ENCODE measurements at regions not wholly inside any gene's neighbourhood (a gene's known extent, or its start where the extent isn't known, plus 50 kb on each side); places are given as distances from the start of the nearest gene placed in this dataset.
"Not testable (repeated sequence)": the region's sequence is repeated elsewhere in the genome, so short reads cannot be mapped to it uniquely, and the experiment has no call there.

- peak; percentile 9 for DNase-seq (ENCODE audit: low spot score)
Measured at GRCh38 chr14:65961004-65961403, 525.2 kb upstream of the CCDC196 start.

- DNase-seq (ENCODE audit: low spot score), result no peak
Measured at GRCh38 chr14:65962952-65963351, 523.2 kb upstream of the CCDC196 start.

GRCh38 chr14:65964366-65964765 lies 521.8 kb upstream of the CCDC196 start:
- DNase-seq (ENCODE audit: low spot score), result no peak

- DNase-seq (ENCODE audit: low spot score), result no peak
Measured at GRCh38 chr14:65966188-65966587, 520.0 kb upstream of the CCDC196 start.

- no peak for DNase-seq (ENCODE audit: low spot score)
Measured at GRCh38 chr14:65972346-65972870, 513.8 kb upstream of the CCDC196 start.

- DNase-seq (ENCODE audit: low spot score), result no peak
Measured at GRCh38 chr14:65972891-65973290, 513.3 kb upstream of the CCDC196 start.

GRCh38 chr14:65975865-65976264 lies 510.3 kb upstream of the CCDC196 start:
- DNase-seq (ENCODE audit: low spot score), result no peak

GRCh38 chr14:65976761-65977404 lies 509.3 kb upstream of the CCDC196 start:
- no peak for DNase-seq (ENCODE audit: low spot score)

- no peak for DNase-seq (ENCODE audit: low spot score)
Measured at GRCh38 chr14:65981192-65981843, 504.9 kb upstream of the CCDC196 start.

GRCh38 chr14:65986041-65986440 lies 500.1 kb upstream of the CCDC196 start:
- DNase-seq (ENCODE audit: low spot score), result no peak

GRCh38 chr14:65989981-65990380 lies 496.2 kb upstream of the CCDC196 start:
- DNase-seq (ENCODE audit: low spot score), result no peak

GRCh38 chr14:65991104-65991503 lies 495.1 kb upstream of the CCDC196 start:
- DNase-seq (ENCODE audit: low spot score), result no peak

- not testable (repeated sequence) for DNase-seq (ENCODE audit: low spot score)
Measured at GRCh38 chr14:65991935-65992334, 494.2 kb upstream of the CCDC196 start.

GRCh38 chr14:65993103-65993502 lies 493.1 kb upstream of the CCDC196 start:
- no peak for DNase-seq (ENCODE audit: low spot score)

GRCh38 chr14:65993996-65994395 lies 492.2 kb upstream of the CCDC196 start:
- no peak for DNase-seq (ENCODE audit: low spot score)

GRCh38 chr14:65997347-65997746 lies 488.8 kb upstream of the CCDC196 start:
- DNase-seq (ENCODE audit: low spot score), result no peak

GRCh38 chr14:65999865-66000264 lies 486.3 kb upstream of the CCDC196 start:
- DNase-seq (ENCODE audit: low spot score), result no peak

- DNase-seq (ENCODE audit: low spot score), result no peak
Measured at GRCh38 chr14:66000766-66001165, 485.4 kb upstream of the CCDC196 start.

- no peak for DNase-seq (ENCODE audit: low spot score)
Measured at GRCh38 chr14:66001356-66001755, 484.8 kb upstream of the CCDC196 start.

GRCh38 chr14:66003082-66003730 lies 483.0 kb upstream of the CCDC196 start:
- DNase-seq (ENCODE audit: low spot score), result no peak

GRCh38 chr14:66005900-66006434 lies 480.2 kb upstream of the CCDC196 start:
- DNase-seq (ENCODE audit: low spot score), result no peak

GRCh38 chr14:66008631-66009030 lies 477.5 kb upstream of the CCDC196 start:
- no peak for DNase-seq (ENCODE audit: low spot score)
